A549 (cell line): ENCODE measurements at regions not wholly inside any gene's neighbourhood (a gene's known extent, or its start where the extent isn't known, plus 50 kb on each side); places are given as distances from the start of the nearest gene placed in this dataset.

Experiments used
- BHLHE40 ChIP-seq: IDR thresholded peaks from 2 replicates; pipeline ENCODE4 v1.6.1; 2012; ENCODE audit warnings: low read depth, low read length, inconsistent platforms
- CHD2 ChIP-seq: fragments of 150-350 bp; IDR thresholded peaks from 2 replicates; pipeline ENCODE4 v1.6.1; 2014; ENCODE audit warnings: low read length; ENCODE audit not compliant: partially characterized antibody
- CTCF ChIP-seq: fragments of >200 bp; sonication (Bioruptor Twin); formaldehyde crosslinking; IDR thresholded peaks from 3 replicates; pipeline ENCODE4 v1.5.1; 2016
- EP300 ChIP-seq, 2 experiments: fragments of >200 bp; sonication (Bioruptor Twin); formaldehyde crosslinking; IDR thresholded peaks; 2 replicates in 1 of 2; 3 replicates in 1 of 2; pipeline ENCODE4 v1.6.1; 2016 to 2017
- ESRRA ChIP-seq: fragments of 150-350 bp; IDR thresholded peaks from 2 replicates; pipeline ENCODE4 v1.6.1; 2014; ENCODE audit warnings: mild to moderate bottlenecking, low read length, borderline replicate concordance
- FOSB ChIP-seq: fragments of 250-450 bp; sonication (Bioruptor Pico); IDR thresholded peaks from 2 replicates; pipeline ENCODE4 v1.5.0; 2020; ENCODE audit warnings: mild to moderate bottlenecking, moderate library complexity
- HMGXB4 ChIP-seq: fragments of 250-450 bp; sonication (Bioruptor Pico); IDR thresholded peaks from 2 replicates; pipeline ENCODE4 v1.5.0; 2021; ENCODE audit warnings: mild to moderate bottlenecking, moderate library complexity, borderline replicate concordance
- MYC ChIP-seq: IDR thresholded peaks from 2 replicates; pipeline ENCODE4 v1.6.1; 2012; ENCODE audit warnings: mild to moderate bottlenecking, inconsistent platforms, low read length, improper control_type of control experiment, borderline replicate concordance
- POLR2A ChIP-seq: IDR thresholded peaks from 2 replicates; pipeline ENCODE4 v1.6.1; 2012; ENCODE audit warnings: mild to moderate bottlenecking, low read length
- RAD21 ChIP-seq, 2 experiments: fragments of >200 bp in 1 of 2; sonication (Bioruptor Twin) in 1 of 2; formaldehyde crosslinking in 1 of 2; IDR thresholded peaks in 1 of 2; conservative IDR thresholded peaks in 1 of 2; 2 replicates in 1 of 2; 3 replicates in 1 of 2; pipeline ENCODE4 v1.6.1; 2012 to 2018; ENCODE audit warnings: inconsistent platforms in 1 of 2
- SMC3 ChIP-seq: fragments of >200 bp; sonication (Bioruptor Twin); formaldehyde crosslinking; IDR thresholded peaks from 3 replicates; pipeline ENCODE4 v1.6.1; 2018; ENCODE audit warnings: inconsistent platforms
- SREBF2 ChIP-seq: fragments of 450-650 bp; IDR thresholded peaks from 2 replicates; pipeline ENCODE4 v1.6.1; 2014; ENCODE audit warnings: mild to moderate bottlenecking, moderate library complexity
- TF ChIP-seq, protein P1 (sequence below): IDR thresholded peaks from 2 replicates; pipeline ENCODE4 v1.6.1; 2012; ENCODE audit warnings: low read depth, borderline replicate concordance
- TF ChIP-seq, protein P2 (sequence below): IDR thresholded peaks from 2 replicates; pipeline ENCODE4 v1.6.1; 2012

- no peak for TF ChIP-seq CTCF
- TF ChIP-seq SREBF2, result no peak
- TF ChIP-seq EP300 (IDR thresholded peaks at IDR 0.05), result no peak
- TF ChIP-seq POLR2A, result no peak
- no peak for TF ChIP-seq RAD21 (conservative IDR thresholded peaks at IDR 0.05 in 1 of 2, IDR thresholded peaks at IDR 0.05 in 1 of 2)
- no peak for TF ChIP-seq CHD2
- no peak for TF ChIP-seq FOSB
- no peak for TF ChIP-seq HMGXB4 (CRISPR knock-in tag)
- TF ChIP-seq, protein P1, sequence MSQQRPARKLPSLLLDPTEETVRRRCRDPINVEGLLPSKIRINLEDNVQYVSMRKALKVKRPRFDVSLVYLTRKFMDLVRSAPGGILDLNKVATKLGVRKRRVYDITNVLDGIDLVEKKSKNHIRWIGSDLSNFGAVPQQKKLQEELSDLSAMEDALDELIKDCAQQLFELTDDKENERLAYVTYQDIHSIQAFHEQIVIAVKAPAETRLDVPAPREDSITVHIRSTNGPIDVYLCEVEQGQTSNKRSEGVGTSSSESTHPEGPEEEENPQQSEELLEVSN, result no peak
- no peak for TF ChIP-seq BHLHE40
- no peak for TF ChIP-seq SMC3
- TF ChIP-seq, protein P2, sequence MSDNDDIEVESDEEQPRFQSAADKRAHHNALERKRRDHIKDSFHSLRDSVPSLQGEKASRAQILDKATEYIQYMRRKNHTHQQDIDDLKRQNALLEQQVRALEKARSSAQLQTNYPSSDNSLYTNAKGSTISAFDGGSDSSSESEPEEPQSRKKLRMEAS, result no peak
- TF ChIP-seq MYC, result no peak
- TF ChIP-seq ESRRA, result no peak
Observed at GRCh38 chr3:144229953-144230352, 258.3 kb downstream of the DIPK2A start.
